ENCODE measurements at regions not wholly inside any gene's neighbourhood (a gene's known extent, or its start where the extent isn't known, plus 50 kb on each side); places are given as distances from the start of the nearest gene placed in this dataset.
"Not testable (repeated sequence)": the region's sequence is repeated elsewhere in the genome, so short reads cannot be mapped to it uniquely, and the experiment has no call there.

DNA sequence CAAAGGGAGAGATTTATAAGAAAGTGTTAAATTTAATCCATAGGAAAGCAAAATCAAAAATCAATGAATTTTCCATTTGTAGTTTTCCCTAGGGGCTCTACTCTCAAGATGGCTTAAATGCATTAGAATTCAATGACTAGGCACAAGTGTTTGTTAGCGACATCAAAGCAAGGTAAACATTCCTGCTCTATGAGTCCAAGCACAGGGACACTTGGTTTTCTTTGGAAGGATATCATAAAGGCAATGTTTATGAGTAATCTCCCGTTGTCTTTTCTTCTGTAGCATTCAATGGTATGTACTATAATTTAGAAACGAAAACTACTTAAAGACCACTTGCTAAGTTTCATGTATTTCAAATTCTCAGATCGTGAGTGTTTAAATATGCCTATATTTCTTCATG, 54.8 kb upstream of the ZNF717 start:
- not testable (repeated sequence) for H3K4me2 ChIP-seq (ENCODE audit: low read length); H3K4me3 ChIP-seq (ENCODE audit: low read length); H3K4me1 ChIP-seq (ENCODE audit: control insufficient read depth, insufficient read depth, low read length)

DNA sequence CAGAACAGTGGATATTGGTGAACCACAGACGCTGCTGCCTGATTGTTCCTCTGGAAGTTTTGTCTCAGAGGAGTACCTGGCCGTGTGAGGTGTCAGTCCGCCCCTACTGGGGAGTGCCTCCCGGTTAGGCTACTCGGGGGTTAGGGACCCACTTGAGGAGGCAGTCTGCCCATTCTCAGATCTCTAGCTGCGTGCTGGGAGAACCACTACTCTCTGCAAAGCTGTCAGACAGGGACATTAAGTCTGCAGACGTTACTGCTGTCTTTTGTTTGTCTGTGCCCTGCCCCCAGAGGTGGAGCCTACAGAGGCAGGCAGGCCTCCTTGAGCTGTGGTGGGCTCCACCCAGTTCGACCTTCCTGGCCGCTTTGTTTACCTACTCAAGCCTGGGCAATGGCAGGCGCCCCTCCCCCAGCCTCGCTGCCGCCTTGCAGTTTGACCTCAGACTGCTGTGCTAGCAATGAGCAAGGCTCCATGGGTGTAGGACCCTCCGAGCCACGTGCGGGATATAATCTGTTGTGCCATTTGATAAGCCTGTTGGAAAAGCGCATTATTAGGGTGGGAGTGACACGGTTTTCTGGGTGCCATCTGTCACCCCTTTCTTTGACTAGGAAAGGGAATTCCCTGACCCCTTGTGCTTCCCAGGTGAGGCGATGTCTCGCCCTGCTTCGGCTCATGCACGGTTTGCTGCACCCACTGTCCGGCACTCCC, 65.1 kb upstream of the ZNF717 start:
- H3K4me1 ChIP-seq (ENCODE audit: control insufficient read depth, insufficient read depth, low read length); H3K9ac ChIP-seq (ENCODE audit: low read depth, low read length); H3K27me3 ChIP-seq (ENCODE audit: control insufficient read depth, insufficient read depth, low read length); H3K4me3 ChIP-seq (ENCODE audit: low read length); H3K36me3 ChIP-seq (ENCODE audit: insufficient read depth, low read length); H3K4me2 ChIP-seq (ENCODE audit: low read length); H3K9me3 ChIP-seq (replicated peaks; ENCODE audit: low read length): not testable (repeated sequence)

More for the DNA sequence above, 54.8 kb upstream of the ZNF717 start:
- H3K27me3 ChIP-seq (ENCODE audit: control insufficient read depth, insufficient read depth, low read length); H3K9me3 ChIP-seq (replicated peaks; ENCODE audit: low read length); H3K9ac ChIP-seq (ENCODE audit: low read depth, low read length); H3K36me3 ChIP-seq (ENCODE audit: insufficient read depth, low read length): not testable (repeated sequence)

DNA sequence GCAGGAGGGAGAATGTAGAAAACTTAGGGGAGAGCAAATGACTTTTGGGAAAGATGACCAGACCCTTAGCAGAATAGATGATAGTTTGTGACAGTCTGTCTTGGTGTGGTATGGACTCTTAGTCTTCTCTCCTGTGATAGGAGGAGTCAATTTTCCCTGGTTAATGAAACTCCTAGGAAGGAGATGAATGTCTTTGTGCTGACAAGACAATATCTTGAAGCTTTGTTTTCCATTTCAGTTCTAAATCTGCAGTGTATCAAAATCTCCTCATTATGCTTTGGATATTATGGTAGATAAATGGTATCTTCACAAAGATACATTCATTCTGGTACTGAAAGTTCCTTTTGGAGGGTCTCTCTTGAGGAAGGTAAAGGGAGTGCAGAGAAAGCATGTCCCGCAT, 77.8 kb upstream of the ZNF717 start:
- H3K4me3 ChIP-seq (ENCODE audit: low read length): no peak overlapping the region
- no peaks in the 10 kb centered on the region for H3K27me3 ChIP-seq (ENCODE audit: control insufficient read depth, insufficient read depth, low read length)
- no peak overlapping the region for H3K9ac ChIP-seq (ENCODE audit: low read depth, low read length)
- no peak overlapping the region for H3K4me2 ChIP-seq (ENCODE audit: low read length)
- no peaks in the 10 kb centered on the region for H3K36me3 ChIP-seq (ENCODE audit: insufficient read depth, low read length)
- no peaks in the 10 kb centered on the region for H3K9me3 ChIP-seq (replicated peaks; ENCODE audit: low read length)
- H3K4me1 ChIP-seq (ENCODE audit: control insufficient read depth, insufficient read depth, low read length): no peaks in the 10 kb centered on the region

DNA sequence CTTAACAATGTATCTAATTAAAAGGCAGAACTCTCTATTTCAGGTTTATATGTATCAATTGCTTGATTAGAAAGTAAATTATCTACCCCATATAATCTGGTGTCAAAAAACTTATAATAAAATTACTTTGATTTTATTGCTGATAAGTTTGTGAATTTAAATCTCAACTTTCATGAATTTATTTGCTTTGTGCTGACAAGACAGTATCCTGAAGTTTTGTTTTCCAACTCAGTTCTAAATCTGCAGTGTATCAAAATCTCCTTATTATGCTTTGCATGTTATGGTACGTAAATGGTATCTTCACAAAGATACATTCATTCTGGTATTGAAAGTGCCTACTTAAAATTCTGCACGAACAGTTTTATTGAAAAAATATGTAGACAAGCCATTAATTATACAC, 78.5 kb upstream of the ZNF717 start:
- H3K4me2 ChIP-seq (ENCODE audit: low read length): no peak overlapping the region
- H3K9ac ChIP-seq (ENCODE audit: low read depth, low read length): no peak overlapping the region
- no peaks in the 10 kb centered on the region for H3K27me3 ChIP-seq (ENCODE audit: control insufficient read depth, insufficient read depth, low read length)
- no peaks in the 10 kb centered on the region for H3K9me3 ChIP-seq (replicated peaks; ENCODE audit: low read length)
- H3K36me3 ChIP-seq (ENCODE audit: insufficient read depth, low read length): no peaks in the 10 kb centered on the region
- H3K4me3 ChIP-seq (ENCODE audit: low read length): no peak overlapping the region
- no peaks in the 10 kb centered on the region for H3K4me1 ChIP-seq (ENCODE audit: control insufficient read depth, insufficient read depth, low read length)

DNA sequence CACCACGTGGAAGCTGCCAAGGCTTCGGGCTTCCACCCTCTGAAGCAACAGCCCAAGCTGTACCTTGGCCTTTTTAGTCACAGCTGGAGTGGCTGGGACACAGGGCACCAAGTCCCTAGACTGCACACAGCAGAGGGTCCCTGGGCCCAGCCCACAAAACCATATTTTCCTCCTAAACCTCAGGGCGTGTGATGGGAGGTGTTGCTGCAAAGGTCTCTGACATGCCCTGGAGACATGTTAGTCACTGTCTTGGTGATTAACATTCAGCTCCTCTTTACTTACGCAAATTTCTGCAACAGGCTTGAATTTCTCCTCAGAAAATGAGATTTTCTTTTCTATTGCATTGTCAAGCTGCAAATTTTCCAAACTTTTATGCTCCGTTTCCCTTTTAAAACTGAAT, 98.4 kb upstream of the ZNF717 start:
- not testable (repeated sequence) for H3K4me2 ChIP-seq (ENCODE audit: low read length); H3K9ac ChIP-seq (ENCODE audit: low read depth, low read length); H3K27me3 ChIP-seq (ENCODE audit: control insufficient read depth, insufficient read depth, low read length); H3K9me3 ChIP-seq (replicated peaks; ENCODE audit: low read length); H3K4me3 ChIP-seq (ENCODE audit: low read length); H3K4me1 ChIP-seq (ENCODE audit: control insufficient read depth, insufficient read depth, low read length); H3K36me3 ChIP-seq (ENCODE audit: insufficient read depth, low read length)

DNA sequence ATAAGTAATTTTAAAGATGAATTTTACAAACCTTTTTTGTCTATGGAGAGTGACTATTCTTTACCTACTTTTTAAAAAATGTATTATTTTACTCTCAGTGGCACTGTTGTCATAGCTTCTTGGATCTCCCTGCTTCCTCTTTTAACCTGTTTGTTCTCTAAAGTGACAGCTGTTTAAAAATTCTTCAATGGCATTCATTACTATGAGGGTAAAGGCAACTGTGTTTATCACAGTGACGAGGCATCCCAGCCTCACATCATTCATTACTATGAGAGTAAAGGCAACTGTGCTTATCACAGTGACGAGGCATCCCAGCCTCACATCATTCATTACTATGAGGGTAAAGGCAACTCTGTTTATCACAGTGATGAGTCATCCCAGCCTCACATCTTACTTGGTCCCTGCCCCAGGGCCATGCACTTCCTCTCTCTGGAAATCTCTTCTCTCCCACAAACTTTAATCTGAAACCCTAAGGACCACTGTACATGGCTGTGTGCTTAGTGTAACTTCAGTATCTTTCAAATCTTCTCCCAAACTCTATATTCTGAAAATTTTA, 101.7 kb upstream of the ZNF717 start:
- Histone ChIP-seq H3K4me1 (ENCODE audit: control insufficient read depth, insufficient read depth, low read length) (no peaks in the 10 kb centered on the region), H3K9ac (ENCODE audit: low read depth, low read length) (no peak overlapping the region), H3K27me3 (ENCODE audit: control insufficient read depth, insufficient read depth, low read length) (no peaks in the 10 kb centered on the region), H3K36me3 (ENCODE audit: insufficient read depth, low read length) (no peaks in the 10 kb centered on the region), H3K4me2 (ENCODE audit: low read length) (no peak overlapping the region), H3K9me3 (replicated peaks; ENCODE audit: low read length) (no peaks in the 10 kb centered on the region), H3K4me3 (ENCODE audit: low read length) (no peak overlapping the region)

DNA sequence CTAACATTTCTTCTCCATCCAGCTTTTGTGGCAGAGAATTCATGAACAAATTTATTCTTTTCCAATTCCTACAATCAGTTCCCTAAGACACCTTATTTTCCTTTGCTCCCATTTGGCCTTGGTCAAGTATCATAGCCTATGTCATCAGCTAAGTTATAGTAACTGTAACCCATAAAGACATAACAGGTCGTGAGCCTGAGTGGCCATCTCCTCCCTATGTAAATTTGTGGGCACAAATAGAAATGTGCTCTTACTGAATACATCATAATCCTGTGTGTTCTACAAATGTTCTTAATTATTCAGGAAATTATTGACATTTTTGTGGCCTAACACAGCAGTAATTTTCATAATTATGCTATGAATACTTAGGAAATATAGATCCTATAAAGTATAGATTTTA, 108.9 kb upstream of the ZNF717 start:
- Histone ChIP-seq H3K4me2 (ENCODE audit: low read length) (no peak overlapping the region), H3K36me3 (ENCODE audit: insufficient read depth, low read length) (no peaks in the 10 kb centered on the region), H3K4me3 (ENCODE audit: low read length) (no peak overlapping the region), H3K27me3 (ENCODE audit: control insufficient read depth, insufficient read depth, low read length) (no peaks in the 10 kb centered on the region), H3K4me1 (ENCODE audit: control insufficient read depth, insufficient read depth, low read length) (no peaks in the 10 kb centered on the region), H3K9ac (ENCODE audit: low read depth, low read length) (no peak overlapping the region), H3K9me3 (replicated peaks; ENCODE audit: low read length) (no peaks in the 10 kb centered on the region)

DNA sequence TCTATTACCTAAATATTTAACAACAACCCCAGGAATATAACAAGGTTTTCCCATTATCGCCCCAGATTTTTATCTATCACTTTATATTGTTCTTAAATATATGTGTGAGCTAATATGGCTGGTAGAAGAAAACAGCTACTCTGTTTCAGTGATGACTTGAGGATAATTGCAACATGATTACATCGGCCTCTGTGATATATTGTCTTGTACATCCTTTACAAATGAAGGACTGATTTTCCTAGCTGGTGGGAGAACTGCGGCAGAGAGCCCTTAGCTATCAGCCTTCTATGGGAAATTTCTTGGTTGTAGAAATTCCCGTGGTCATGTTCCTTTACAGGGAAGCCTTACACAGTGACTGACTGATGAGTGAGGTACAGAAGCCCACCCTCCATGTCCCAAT, 110.9 kb upstream of the ZNF717 start:
- Histone ChIP-seq H3K36me3 (ENCODE audit: insufficient read depth, low read length) (no peaks in the 10 kb centered on the region), H3K4me2 (ENCODE audit: low read length) (no peak overlapping the region), H3K4me1 (ENCODE audit: control insufficient read depth, insufficient read depth, low read length) (no peaks in the 10 kb centered on the region), H3K9ac (ENCODE audit: low read depth, low read length) (no peak overlapping the region), H3K9me3 (replicated peaks; ENCODE audit: low read length) (no peaks in the 10 kb centered on the region), H3K4me3 (ENCODE audit: low read length) (no peak overlapping the region), H3K27me3 (ENCODE audit: control insufficient read depth, insufficient read depth, low read length) (no peaks in the 10 kb centered on the region)

DNA sequence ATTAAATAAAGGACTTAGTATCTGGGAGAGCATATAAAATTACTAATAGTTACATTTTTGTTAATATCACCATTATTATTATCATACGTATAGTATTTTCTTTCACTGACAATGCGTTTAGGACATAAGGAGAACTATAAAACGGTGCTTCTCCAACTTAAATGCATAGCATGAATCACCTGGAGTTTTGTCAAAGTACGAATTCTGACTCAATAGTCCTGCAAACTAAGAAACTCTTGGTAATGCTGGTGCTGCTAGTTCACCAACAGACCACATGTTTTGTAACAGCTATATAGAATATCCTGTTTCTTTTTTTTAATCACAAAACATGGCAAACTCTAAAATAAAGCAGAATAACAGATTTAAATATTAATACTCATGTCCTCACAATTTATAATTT, 116.1 kb upstream of the ZNF717 start:
- not testable (repeated sequence) for H3K9me3 ChIP-seq (replicated peaks; ENCODE audit: low read length); H3K4me3 ChIP-seq (ENCODE audit: low read length); H3K4me1 ChIP-seq (ENCODE audit: control insufficient read depth, insufficient read depth, low read length); H3K36me3 ChIP-seq (ENCODE audit: insufficient read depth, low read length); H3K9ac ChIP-seq (ENCODE audit: low read depth, low read length); H3K27me3 ChIP-seq (ENCODE audit: control insufficient read depth, insufficient read depth, low read length); H3K4me2 ChIP-seq (ENCODE audit: low read length)

DNA sequence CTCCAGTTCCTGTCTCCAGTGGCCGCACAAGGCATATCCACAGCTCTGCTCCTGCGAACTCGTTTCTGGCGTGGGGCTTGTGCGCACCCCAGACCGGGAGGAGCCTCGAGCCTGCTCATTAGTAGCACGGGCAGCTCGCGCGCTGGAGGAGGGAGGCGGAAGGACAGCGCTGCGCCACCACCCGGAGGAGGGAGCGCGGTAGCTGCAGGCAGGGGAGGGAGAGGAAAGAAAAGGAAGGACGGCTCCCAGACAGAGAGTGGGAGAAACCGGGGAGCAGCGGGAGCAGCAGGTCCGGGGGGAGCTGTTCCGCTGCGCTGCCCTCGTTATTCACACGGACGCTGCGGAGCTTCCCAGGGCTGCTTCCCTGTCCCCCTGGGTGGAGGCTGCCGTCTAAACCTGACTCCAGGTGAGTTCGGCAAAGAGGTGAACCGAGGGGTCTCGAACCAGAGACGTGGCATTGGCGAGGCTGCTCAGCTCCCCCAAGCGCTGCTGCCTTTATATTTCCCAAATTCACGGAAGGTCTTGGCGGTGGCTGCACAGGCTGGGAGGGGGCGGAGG, 121.3 kb upstream of the ZNF717 start:
- H3K4me2 ChIP-seq (ENCODE audit: low read length): peak overlapping the region; percentile 33
- no peaks in the 10 kb centered on the region for H3K4me1 ChIP-seq (ENCODE audit: control insufficient read depth, insufficient read depth, low read length)
- H3K27me3 ChIP-seq (ENCODE audit: control insufficient read depth, insufficient read depth, low read length): no peaks in the 10 kb centered on the region
- no peak overlapping the region for H3K9ac ChIP-seq (ENCODE audit: low read depth, low read length)
- H3K36me3 ChIP-seq (ENCODE audit: insufficient read depth, low read length): no peaks in the 10 kb centered on the region
- no peaks in the 10 kb centered on the region for H3K9me3 ChIP-seq (replicated peaks; ENCODE audit: low read length)
- no peak overlapping the region for H3K4me3 ChIP-seq (ENCODE audit: low read length)

DNA sequence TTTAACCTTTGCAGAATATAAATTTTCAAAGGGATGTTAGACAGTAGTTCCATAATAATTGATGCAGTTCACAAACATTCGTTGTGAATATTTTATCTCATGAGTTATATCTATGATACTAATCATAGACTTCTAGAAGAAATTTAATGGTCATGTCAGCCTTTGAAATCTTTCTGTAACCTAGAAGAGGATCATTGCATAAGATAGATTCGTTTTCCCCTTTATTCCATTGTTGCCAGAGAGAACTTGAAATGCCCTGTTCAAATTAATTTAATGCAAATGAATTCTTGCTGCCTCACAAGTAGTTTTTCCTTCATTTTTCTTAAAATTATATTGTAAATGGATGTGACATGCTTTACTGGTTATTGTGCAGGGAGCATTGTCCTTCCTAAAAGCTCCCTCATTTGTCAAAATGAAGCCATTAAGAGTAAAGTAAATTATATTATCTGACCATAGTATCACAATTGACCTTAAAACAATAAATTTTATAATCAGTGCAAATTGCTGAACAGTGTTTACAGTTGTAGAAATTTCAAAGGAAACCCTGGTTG, 128.5 kb upstream of the ZNF717 start:
- no peak overlapping the region for H3K4me3 ChIP-seq (ENCODE audit: low read length)
- H3K27me3 ChIP-seq (ENCODE audit: control insufficient read depth, insufficient read depth, low read length): no peaks in the 10 kb centered on the region
- H3K4me1 ChIP-seq (ENCODE audit: control insufficient read depth, insufficient read depth, low read length): no peaks in the 10 kb centered on the region

DNA sequence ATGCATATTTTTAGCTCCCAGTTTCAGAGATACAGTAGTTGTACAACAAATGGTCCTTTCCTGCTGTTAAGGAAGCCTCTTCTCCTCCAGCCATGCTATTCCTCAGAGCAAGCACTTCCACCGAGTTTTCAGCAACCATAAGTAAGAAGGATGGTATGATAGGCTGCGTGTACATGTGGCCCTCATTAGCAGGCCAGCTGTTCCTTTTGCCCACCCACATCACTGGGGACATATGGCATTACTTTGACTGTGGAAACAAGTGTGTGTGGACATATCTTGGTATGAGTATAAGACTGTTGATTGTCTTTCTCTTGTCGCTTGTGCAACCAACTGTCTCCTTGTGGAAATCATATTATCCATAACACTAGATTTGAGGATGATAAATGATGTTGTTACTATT, 129.4 kb upstream of the ZNF717 start:
- not testable (repeated sequence) for H3K9ac ChIP-seq (ENCODE audit: low read depth, low read length); H3K4me2 ChIP-seq (ENCODE audit: low read length); H3K36me3 ChIP-seq (ENCODE audit: insufficient read depth, low read length); H3K27me3 ChIP-seq (ENCODE audit: control insufficient read depth, insufficient read depth, low read length); H3K4me1 ChIP-seq (ENCODE audit: control insufficient read depth, insufficient read depth, low read length); H3K4me3 ChIP-seq (ENCODE audit: low read length); H3K9me3 ChIP-seq (replicated peaks; ENCODE audit: low read length)

More for the DNA sequence above, 128.5 kb upstream of the ZNF717 start:
- Histone ChIP-seq H3K9me3 (replicated peaks; ENCODE audit: low read length) (no peaks in the 10 kb centered on the region), H3K9ac (ENCODE audit: low read depth, low read length) (no peak overlapping the region), H3K4me2 (ENCODE audit: low read length) (no peak overlapping the region), H3K36me3 (ENCODE audit: insufficient read depth, low read length) (no peaks in the 10 kb centered on the region)
